Liver (tissue), 8 donors: ENCODE measurements at regions not wholly inside any gene's neighbourhood (a gene's known extent, or its start where the extent isn't known, plus 50 kb on each side); places are given as distances from the start of the nearest gene placed in this dataset.
A peak's percentile ranks its signal among the peaks of the same experiment; 100 is the strongest.

Experiments
- DNase-seq: peaks from one replicate; pipeline ENCODE4 v3.0.0-alpha.2; 2017; ENCODE audit warnings: low spot score
- H3K27ac ChIP-seq, 2 donors: one replicate each; pipeline ENCODE4 v1.7.0; 2013; ENCODE audit warnings: inconsistent platforms in 2 of 2, low read length in 2 of 2, control low read depth in 1 of 2, low read depth in 1 of 2, mild to moderate bottlenecking in 1 of 2
- H3K27me3 ChIP-seq, 4 donors: one replicate each; pipeline versions ENCODE4 v1.6.1 to v1.7.0; 2013; ENCODE audit warnings: low read length in 3 of 4, inconsistent platforms in 1 of 4, mild to moderate bottlenecking in 1 of 4, moderate library complexity in 1 of 4; ENCODE audit not compliant: control insufficient read depth in 4 of 4, insufficient read depth in 4 of 4
- H3K36me3 ChIP-seq, 4 donors: one replicate each; pipeline versions ENCODE4 v1.6.1 to v1.7.0; 2013; ENCODE audit warnings: low read length in 3 of 4, mild to moderate bottlenecking in 3 of 4, low read depth in 1 of 4, moderate library complexity in 1 of 4; ENCODE audit not compliant: control insufficient read depth in 4 of 4, insufficient read depth in 3 of 4
- H3K4me1 ChIP-seq, 4 donors: one replicate each; pipeline versions ENCODE4 v1.6.1 to v1.7.0; 2013; ENCODE audit warnings: low read length in 3 of 4, mild to moderate bottlenecking in 3 of 4, moderate library complexity in 1 of 4; ENCODE audit not compliant: control insufficient read depth in 4 of 4, insufficient read depth in 4 of 4
- H3K4me3 ChIP-seq, 3 donors: one replicate each; pipeline versions ENCODE4 v1.6.1 to v1.7.0; 2013; ENCODE audit warnings: low read length in 3 of 3, control low read depth in 1 of 3, low read depth in 1 of 3, mild to moderate bottlenecking in 1 of 3
- H3K9ac ChIP-seq, 2 donors: one replicate each; pipeline ENCODE4 v1.7.0; 2013; ENCODE audit warnings: low read length in 2 of 2, mild to moderate bottlenecking in 2 of 2, moderate library complexity in 2 of 2, control low read depth in 1 of 2, low read depth in 1 of 2
- H3K9me3 ChIP-seq, 4 donors: one replicate each; pipeline versions ENCODE4 v1.6.1 to v1.7.0; 2013; ENCODE audit warnings: low read length in 3 of 4; ENCODE audit not compliant: control insufficient read depth in 4 of 4
- EGR1 ChIP-seq, 2 donors: IDR thresholded peaks; 2 replicates each; pipeline ENCODE4 v1.6.1; 2016 to 2018; ENCODE audit warnings: antibody characterized with exemption in 2 of 2, low read depth in 2 of 2
- FOXA1 ChIP-seq: IDR thresholded peaks from 2 replicates; pipeline ENCODE4 v1.6.1; 2016; ENCODE audit warnings: antibody characterized with exemption
- FOXA2 ChIP-seq: IDR thresholded peaks from 2 replicates; pipeline ENCODE4 v1.6.1; 2016; ENCODE audit warnings: antibody characterized with exemption
- GABPA ChIP-seq, 2 donors: IDR thresholded peaks in 1 of 2; conservative IDR thresholded peaks in 1 of 2; 2 replicates each; pipeline ENCODE4 v1.6.1; 2016; ENCODE audit warnings: antibody characterized with exemption in 2 of 2, mild to moderate bottlenecking in 1 of 2, moderate library complexity in 1 of 2
- HNF4A ChIP-seq, 2 donors: conservative IDR thresholded peaks; 2 replicates each; pipeline ENCODE4 v1.6.1; 2016; ENCODE audit warnings: antibody characterized with exemption in 2 of 2, mild to moderate bottlenecking in 2 of 2
- HNF4G ChIP-seq: IDR thresholded peaks from 2 replicates; pipeline ENCODE4 v1.6.1; 2016; ENCODE audit warnings: antibody characterized with exemption
- JUND ChIP-seq, 2 donors: IDR thresholded peaks; 2 replicates each; pipeline ENCODE4 v1.6.1; 2016; ENCODE audit warnings: antibody characterized with exemption in 2 of 2
- NR2F2 ChIP-seq: IDR thresholded peaks from 2 replicates; pipeline ENCODE4 v1.6.1; 2016; ENCODE audit warnings: antibody characterized with exemption
- RAD21 ChIP-seq, 2 donors: IDR thresholded peaks; 2 replicates each; pipeline ENCODE4 v1.6.1; 2016; ENCODE audit warnings: antibody characterized with exemption in 2 of 2, mild to moderate bottlenecking in 2 of 2
- RXRA ChIP-seq, 2 donors: IDR thresholded peaks; 2 replicates each; pipeline ENCODE4 v1.6.1; 2017 to 2018; ENCODE audit warnings: antibody characterized with exemption in 2 of 2, mild to moderate bottlenecking in 1 of 2
- SP1 ChIP-seq: IDR thresholded peaks from 2 replicates; pipeline ENCODE4 v1.6.1; 2018; ENCODE audit warnings: antibody characterized with exemption, mild to moderate bottlenecking
- TAF1 ChIP-seq: conservative IDR thresholded peaks from 2 replicates; pipeline ENCODE4 v1.6.1; 2016; ENCODE audit warnings: antibody characterized with exemption, mild to moderate bottlenecking
- YY1 ChIP-seq: IDR thresholded peaks from 2 replicates; pipeline ENCODE4 v1.6.1; 2016; ENCODE audit warnings: antibody characterized with exemption, mild to moderate bottlenecking
- WGBS: extraction: QIAGEN DNeasy Blood & Tissue Kit; methylation state at CpG from one replicate; pipeline ENCODE4 v1.1.7; 2013; 5-methylcytosine and 5-hydroxymethylcytosine counted together
- TF ChIP-seq, protein P1 (sequence below): IDR thresholded peaks from 2 replicates; pipeline ENCODE4 v1.6.1; 2016; ENCODE audit warnings: antibody characterized with exemption, mild to moderate bottlenecking
- TF ChIP-seq, protein P2 (sequence below): IDR thresholded peaks from 2 replicates; pipeline ENCODE4 v1.6.1; 2016; ENCODE audit warnings: antibody characterized with exemption
- TF ChIP-seq, protein P3 (sequence below): IDR thresholded peaks from 2 replicates; pipeline ENCODE4 v1.6.1; 2016; ENCODE audit warnings: antibody characterized with exemption
- TF ChIP-seq, protein P4 (sequence below): fragments of 150-350 bp; IDR thresholded peaks from 2 replicates; pipeline ENCODE4 v1.5.1; 2017; ENCODE audit warnings: improper control_type of control experiment, low read depth, low read length; ENCODE audit not compliant: missing input control
- donor health status: healthy.
- donor health status: healthy.
- donor health status: healthy.
- donor health status: healthy.
- donor health status: healthy.

- H3K4me3 ChIP-seq, result peak overlapping the region in 1 of 3 donors; percentile 5
- H3K9ac ChIP-seq, result peak overlapping the region in 1 of 2 donors; percentile 16
- H3K27me3 ChIP-seq, result no peaks in the 10 kb centered on the region
- H3K27ac ChIP-seq, result no peak overlapping the region
- H3K36me3 ChIP-seq, result no peaks in the 10 kb centered on the region
- no peaks in the 10 kb centered on the region for H3K9me3 ChIP-seq
- WGBS, result 13% methylated on average over 1 of the region's 1 CpG
- DNase-seq, result no peak
- TF ChIP-seq FOXA2, result no peak
- peak; percentile 1 for TF ChIP-seq SP1
- TF ChIP-seq, protein P1, sequence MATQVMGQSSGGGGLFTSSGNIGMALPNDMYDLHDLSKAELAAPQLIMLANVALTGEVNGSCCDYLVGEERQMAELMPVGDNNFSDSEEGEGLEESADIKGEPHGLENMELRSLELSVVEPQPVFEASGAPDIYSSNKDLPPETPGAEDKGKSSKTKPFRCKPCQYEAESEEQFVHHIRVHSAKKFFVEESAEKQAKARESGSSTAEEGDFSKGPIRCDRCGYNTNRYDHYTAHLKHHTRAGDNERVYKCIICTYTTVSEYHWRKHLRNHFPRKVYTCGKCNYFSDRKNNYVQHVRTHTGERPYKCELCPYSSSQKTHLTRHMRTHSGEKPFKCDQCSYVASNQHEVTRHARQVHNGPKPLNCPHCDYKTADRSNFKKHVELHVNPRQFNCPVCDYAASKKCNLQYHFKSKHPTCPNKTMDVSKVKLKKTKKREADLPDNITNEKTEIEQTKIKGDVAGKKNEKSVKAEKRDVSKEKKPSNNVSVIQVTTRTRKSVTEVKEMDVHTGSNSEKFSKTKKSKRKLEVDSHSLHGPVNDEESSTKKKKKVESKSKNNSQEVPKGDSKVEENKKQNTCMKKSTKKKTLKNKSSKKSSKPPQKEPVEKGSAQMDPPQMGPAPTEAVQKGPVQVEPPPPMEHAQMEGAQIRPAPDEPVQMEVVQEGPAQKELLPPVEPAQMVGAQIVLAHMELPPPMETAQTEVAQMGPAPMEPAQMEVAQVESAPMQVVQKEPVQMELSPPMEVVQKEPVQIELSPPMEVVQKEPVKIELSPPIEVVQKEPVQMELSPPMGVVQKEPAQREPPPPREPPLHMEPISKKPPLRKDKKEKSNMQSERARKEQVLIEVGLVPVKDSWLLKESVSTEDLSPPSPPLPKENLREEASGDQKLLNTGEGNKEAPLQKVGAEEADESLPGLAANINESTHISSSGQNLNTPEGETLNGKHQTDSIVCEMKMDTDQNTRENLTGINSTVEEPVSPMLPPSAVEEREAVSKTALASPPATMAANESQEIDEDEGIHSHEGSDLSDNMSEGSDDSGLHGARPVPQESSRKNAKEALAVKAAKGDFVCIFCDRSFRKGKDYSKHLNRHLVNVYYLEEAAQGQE, result no peak
- no peak for TF ChIP-seq NR2F2
- TF ChIP-seq, protein P2, sequence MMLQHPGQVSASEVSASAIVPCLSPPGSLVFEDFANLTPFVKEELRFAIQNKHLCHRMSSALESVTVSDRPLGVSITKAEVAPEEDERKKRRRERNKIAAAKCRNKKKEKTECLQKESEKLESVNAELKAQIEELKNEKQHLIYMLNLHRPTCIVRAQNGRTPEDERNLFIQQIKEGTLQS, result no peak
- peak in 1 of 2 donors; percentile 2 for TF ChIP-seq RXRA (IDR thresholded peaks at IDR 0.05)
- no peak for TF ChIP-seq TAF1
- peaks cover 0 to 15% (median 13%) of the 10 kb centered on the region in 4 donors for H3K4me1 ChIP-seq
Observed at GRCh38 chr6:14218519-14218800, 100.9 kb downstream of the CD83 start.

- no peak for DNase-seq
- no peaks in the 10 kb centered on the region for H3K27me3 ChIP-seq
- H3K4me3 ChIP-seq, result no peak overlapping the region
- no peak overlapping the region for H3K27ac ChIP-seq
- WGBS, result 85% methylated on average over 8 of the region's 8 CpGs
- no peak overlapping the region for H3K9ac ChIP-seq
- H3K4me1 ChIP-seq, result peaks cover 0 to 15% (median 13%) of the 10 kb centered on the region in 4 donors
- H3K9me3 ChIP-seq, result peaks cover 0 to 5% (median 0%) of the 10 kb centered on the region in 4 donors
- H3K36me3 ChIP-seq, result no peaks in the 10 kb centered on the region
- TF ChIP-seq, protein P3, sequence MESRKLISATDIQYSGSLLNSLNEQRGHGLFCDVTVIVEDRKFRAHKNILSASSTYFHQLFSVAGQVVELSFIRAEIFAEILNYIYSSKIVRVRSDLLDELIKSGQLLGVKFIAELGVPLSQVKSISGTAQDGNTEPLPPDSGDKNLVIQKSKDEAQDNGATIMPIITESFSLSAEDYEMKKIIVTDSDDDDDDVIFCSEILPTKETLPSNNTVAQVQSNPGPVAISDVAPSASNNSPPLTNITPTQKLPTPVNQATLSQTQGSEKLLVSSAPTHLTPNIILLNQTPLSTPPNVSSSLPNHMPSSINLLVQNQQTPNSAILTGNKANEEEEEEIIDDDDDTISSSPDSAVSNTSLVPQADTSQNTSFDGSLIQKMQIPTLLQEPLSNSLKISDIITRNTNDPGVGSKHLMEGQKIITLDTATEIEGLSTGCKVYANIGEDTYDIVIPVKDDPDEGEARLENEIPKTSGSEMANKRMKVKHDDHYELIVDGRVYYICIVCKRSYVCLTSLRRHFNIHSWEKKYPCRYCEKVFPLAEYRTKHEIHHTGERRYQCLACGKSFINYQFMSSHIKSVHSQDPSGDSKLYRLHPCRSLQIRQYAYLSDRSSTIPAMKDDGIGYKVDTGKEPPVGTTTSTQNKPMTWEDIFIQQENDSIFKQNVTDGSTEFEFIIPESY, result no peak
- TF ChIP-seq HNF4A (conservative IDR thresholded peaks at IDR 0.05), result peak; percentile 19 to 55
Observed at GRCh38 chr6:14221564-14222279, 104.2 kb downstream of the CD83 start.

DNA sequence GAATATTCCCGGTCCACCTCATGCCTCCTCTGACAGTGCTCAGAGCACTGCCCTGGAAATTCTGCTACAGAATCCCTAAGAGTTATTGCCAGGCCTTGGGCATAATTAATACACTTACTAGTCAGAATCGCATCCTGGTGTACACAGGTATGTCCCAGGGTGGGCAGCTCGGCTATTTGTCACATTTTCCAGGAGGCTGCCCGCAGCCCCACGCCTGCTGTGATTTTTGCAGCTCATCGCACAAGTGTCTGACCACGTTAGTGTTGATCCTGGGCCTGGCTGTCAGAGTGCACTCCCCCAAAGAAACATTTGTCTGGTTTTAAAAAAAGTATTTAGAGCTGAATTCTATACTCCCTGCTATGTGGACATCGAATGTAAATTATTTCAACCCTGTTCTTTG, 105.4 kb downstream of the CD83 start:
- WGBS, result 94% methylated on average over 8 of the region's 8 CpGs
- H3K27ac ChIP-seq, result no peak overlapping the region

More for the DNA sequence above, 105.4 kb downstream of the CD83 start:
- DNase-seq, result no peak
- H3K27me3 ChIP-seq, result no peaks in the 10 kb centered on the region
- no peak for TF ChIP-seq FOXA2
- TF ChIP-seq NR2F2, result no peak
- TF ChIP-seq, protein P3, result no peak
- no peak for TF ChIP-seq JUND (IDR thresholded peaks at IDR 0.05)
- TF ChIP-seq GABPA (IDR thresholded peaks at IDR 0.05 in 1 of 2, conservative IDR thresholded peaks at IDR 0.05 in 1 of 2), result no peak
- no peak for TF ChIP-seq HNF4G
- TF ChIP-seq, protein P4, sequence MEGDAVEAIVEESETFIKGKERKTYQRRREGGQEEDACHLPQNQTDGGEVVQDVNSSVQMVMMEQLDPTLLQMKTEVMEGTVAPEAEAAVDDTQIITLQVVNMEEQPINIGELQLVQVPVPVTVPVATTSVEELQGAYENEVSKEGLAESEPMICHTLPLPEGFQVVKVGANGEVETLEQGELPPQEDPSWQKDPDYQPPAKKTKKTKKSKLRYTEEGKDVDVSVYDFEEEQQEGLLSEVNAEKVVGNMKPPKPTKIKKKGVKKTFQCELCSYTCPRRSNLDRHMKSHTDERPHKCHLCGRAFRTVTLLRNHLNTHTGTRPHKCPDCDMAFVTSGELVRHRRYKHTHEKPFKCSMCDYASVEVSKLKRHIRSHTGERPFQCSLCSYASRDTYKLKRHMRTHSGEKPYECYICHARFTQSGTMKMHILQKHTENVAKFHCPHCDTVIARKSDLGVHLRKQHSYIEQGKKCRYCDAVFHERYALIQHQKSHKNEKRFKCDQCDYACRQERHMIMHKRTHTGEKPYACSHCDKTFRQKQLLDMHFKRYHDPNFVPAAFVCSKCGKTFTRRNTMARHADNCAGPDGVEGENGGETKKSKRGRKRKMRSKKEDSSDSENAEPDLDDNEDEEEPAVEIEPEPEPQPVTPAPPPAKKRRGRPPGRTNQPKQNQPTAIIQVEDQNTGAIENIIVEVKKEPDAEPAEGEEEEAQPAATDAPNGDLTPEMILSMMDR, result no peak
- TF ChIP-seq YY1, result no peak
- TF ChIP-seq RAD21 (IDR thresholded peaks at IDR 0.05), result no peak
- TF ChIP-seq FOXA1, result no peak
- no peak for TF ChIP-seq HNF4A (conservative IDR thresholded peaks at IDR 0.05)
- no peak for TF ChIP-seq RXRA (IDR thresholded peaks at IDR 0.05)
- no peak for TF ChIP-seq EGR1 (IDR thresholded peaks at IDR 0.05; ENCODE audit: low read depth in 2 of 2)
- TF ChIP-seq, protein P2, result no peak
- TF ChIP-seq SP1, result no peak
- no peak for TF ChIP-seq TAF1
- no peaks in the 10 kb centered on the region for H3K36me3 ChIP-seq
- peaks cover 0 to 5% (median 0%) of the 10 kb centered on the region in 4 donors for H3K9me3 ChIP-seq
- H3K4me1 ChIP-seq, result peaks cover 0 to 8% (median 7%) of the 10 kb centered on the region in 4 donors
- H3K4me3 ChIP-seq, result no peak overlapping the region
- no peak overlapping the region for H3K9ac ChIP-seq
